ENCODE measurements at regions not wholly inside any gene's neighbourhood (a gene's known extent, or its start where the extent isn't known, plus 50 kb on each side); places are given as distances from the start of the nearest gene placed in this dataset.

- Mint-ChIP-seq H3K4me3 (ENCODE audit: unreplicated experiment) (no peak overlapping the region), H3K36me3 (ENCODE audit: unreplicated experiment) (no peaks in the 10 kb centered on the region), H3K9me3 (ENCODE audit: unreplicated experiment) (peaks cover under 1% of the 10 kb centered on the region), H3K27ac (ENCODE audit: unreplicated experiment) (no peak overlapping the region), H3K27me3 (ENCODE audit: unreplicated experiment) (peaks cover 4% of the 10 kb centered on the region), H3K4me1 (ENCODE audit: low read depth, unreplicated experiment) (peaks cover 10% of the 10 kb centered on the region)
- TF ChIP-seq, protein P1, sequence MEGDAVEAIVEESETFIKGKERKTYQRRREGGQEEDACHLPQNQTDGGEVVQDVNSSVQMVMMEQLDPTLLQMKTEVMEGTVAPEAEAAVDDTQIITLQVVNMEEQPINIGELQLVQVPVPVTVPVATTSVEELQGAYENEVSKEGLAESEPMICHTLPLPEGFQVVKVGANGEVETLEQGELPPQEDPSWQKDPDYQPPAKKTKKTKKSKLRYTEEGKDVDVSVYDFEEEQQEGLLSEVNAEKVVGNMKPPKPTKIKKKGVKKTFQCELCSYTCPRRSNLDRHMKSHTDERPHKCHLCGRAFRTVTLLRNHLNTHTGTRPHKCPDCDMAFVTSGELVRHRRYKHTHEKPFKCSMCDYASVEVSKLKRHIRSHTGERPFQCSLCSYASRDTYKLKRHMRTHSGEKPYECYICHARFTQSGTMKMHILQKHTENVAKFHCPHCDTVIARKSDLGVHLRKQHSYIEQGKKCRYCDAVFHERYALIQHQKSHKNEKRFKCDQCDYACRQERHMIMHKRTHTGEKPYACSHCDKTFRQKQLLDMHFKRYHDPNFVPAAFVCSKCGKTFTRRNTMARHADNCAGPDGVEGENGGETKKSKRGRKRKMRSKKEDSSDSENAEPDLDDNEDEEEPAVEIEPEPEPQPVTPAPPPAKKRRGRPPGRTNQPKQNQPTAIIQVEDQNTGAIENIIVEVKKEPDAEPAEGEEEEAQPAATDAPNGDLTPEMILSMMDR (IDR thresholded peaks at IDR 0.05; ENCODE audit: partially characterized antibody, unreplicated experiment) = no peak
- DNase-seq = no peak
Observed at GRCh38 chr5:172570594-172571334, 70.3 kb upstream of the NEURL1B start.

GRCh38 chr5:172569861-172570558 lies 71.1 kb upstream of the NEURL1B start:
- Mint-ChIP-seq H3K27me3 (ENCODE audit: unreplicated experiment) (peaks cover 4% of the 10 kb centered on the region), H3K4me3 (ENCODE audit: unreplicated experiment) (no peak overlapping the region), H3K9me3 (ENCODE audit: unreplicated experiment) (no peaks in the 10 kb centered on the region), H3K36me3 (ENCODE audit: unreplicated experiment) (no peaks in the 10 kb centered on the region), H3K27ac (ENCODE audit: unreplicated experiment) (no peak overlapping the region), H3K4me1 (ENCODE audit: low read depth, unreplicated experiment) (peaks cover 8% of the 10 kb centered on the region)
- TF ChIP-seq, protein P1 (IDR thresholded peaks at IDR 0.05; ENCODE audit: partially characterized antibody, unreplicated experiment) = no peak
- DNase-seq = peak; percentile 39

DNA sequence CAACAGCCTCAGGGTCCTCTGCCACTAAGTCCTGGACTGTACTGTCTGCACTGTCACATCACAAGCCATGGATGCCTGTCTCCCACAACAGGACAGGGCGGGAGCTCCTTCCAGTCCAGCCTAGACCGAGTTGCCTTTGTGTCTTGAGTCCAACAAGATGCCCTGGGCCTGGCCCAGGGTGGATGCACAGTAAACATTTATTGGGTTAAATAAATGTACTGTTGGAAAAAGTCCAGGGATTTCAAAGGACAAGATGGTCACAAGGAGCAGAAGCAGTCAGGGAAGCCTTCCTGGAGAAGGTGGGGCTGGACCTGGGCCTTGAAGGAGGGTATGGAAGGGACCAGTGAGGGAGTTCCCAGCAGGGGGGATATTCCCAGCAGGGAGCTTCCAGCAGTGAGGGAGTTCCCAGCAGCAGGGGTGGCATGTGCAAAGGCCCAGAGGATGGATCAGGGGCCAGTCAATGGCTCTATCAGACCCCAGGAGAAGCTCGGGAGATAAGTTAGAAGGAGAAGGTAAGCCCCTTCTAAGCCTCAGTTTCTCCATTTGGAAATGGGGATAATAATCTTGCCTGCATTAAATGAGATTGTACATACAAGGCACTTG lies 72.7 kb upstream of the NEURL1B start:
- H3K4me3 Mint-ChIP-seq (ENCODE audit: unreplicated experiment) = no peak overlapping the region
- TF ChIP-seq, protein P1 (IDR thresholded peaks at IDR 0.05; ENCODE audit: partially characterized antibody, unreplicated experiment) = no peak
- H3K27me3 Mint-ChIP-seq (ENCODE audit: unreplicated experiment) = peaks cover 2% of the 10 kb centered on the region
- no peaks in the 10 kb centered on the region for H3K9me3 Mint-ChIP-seq (ENCODE audit: unreplicated experiment)
- peaks cover 2% of the 10 kb centered on the region for H3K4me1 Mint-ChIP-seq (ENCODE audit: low read depth, unreplicated experiment)
- no peak overlapping the region for H3K27ac Mint-ChIP-seq (ENCODE audit: unreplicated experiment)
- no peak for DNase-seq
- no peaks in the 10 kb centered on the region for H3K36me3 Mint-ChIP-seq (ENCODE audit: unreplicated experiment)

DNA sequence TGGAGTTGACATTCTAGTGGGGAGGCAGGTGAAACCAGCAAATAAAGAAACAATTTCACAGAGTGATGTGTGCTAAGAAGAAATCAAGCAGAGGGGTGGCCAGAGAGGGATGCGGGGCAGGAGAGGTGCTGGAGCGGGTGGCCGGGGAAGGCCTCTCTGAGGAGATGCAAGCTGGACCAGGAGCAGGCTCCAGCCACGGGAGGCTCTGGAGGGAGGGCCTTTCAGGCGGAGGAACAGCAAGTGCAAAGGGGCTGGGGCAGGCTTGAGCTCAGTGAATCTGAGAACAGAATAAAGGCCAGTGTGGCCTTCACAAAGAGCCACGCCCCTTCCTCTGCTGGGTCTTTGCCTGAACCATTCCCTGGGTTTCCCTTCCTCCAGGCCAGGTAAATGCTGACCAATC lies 73.2 kb upstream of the NEURL1B start:
- peaks cover 2% of the 10 kb centered on the region for H3K4me1 Mint-ChIP-seq (ENCODE audit: low read depth, unreplicated experiment)
- H3K36me3 Mint-ChIP-seq (ENCODE audit: unreplicated experiment) = no peaks in the 10 kb centered on the region
- H3K27me3 Mint-ChIP-seq (ENCODE audit: unreplicated experiment) = peaks cover 2% of the 10 kb centered on the region
- TF ChIP-seq, protein P1 (IDR thresholded peaks at IDR 0.05; ENCODE audit: partially characterized antibody, unreplicated experiment) = no peak
- DNase-seq = no peak
- H3K27ac Mint-ChIP-seq (ENCODE audit: unreplicated experiment) = no peak overlapping the region
- no peaks in the 10 kb centered on the region for H3K9me3 Mint-ChIP-seq (ENCODE audit: unreplicated experiment)
- H3K4me3 Mint-ChIP-seq (ENCODE audit: unreplicated experiment) = no peak overlapping the region

GRCh38 chr5:172567294-172567693 lies 73.8 kb upstream of the NEURL1B start:
- Mint-ChIP-seq H3K36me3 (ENCODE audit: unreplicated experiment) (no peaks in the 10 kb centered on the region), H3K27me3 (ENCODE audit: unreplicated experiment) (peaks cover 2% of the 10 kb centered on the region), H3K27ac (ENCODE audit: unreplicated experiment) (no peak overlapping the region), H3K4me3 (ENCODE audit: unreplicated experiment) (no peak overlapping the region), H3K9me3 (ENCODE audit: unreplicated experiment) (no peaks in the 10 kb centered on the region), H3K4me1 (ENCODE audit: low read depth, unreplicated experiment) (peaks cover 2% of the 10 kb centered on the region)
- DNase-seq = no peak
- TF ChIP-seq, protein P1 (IDR thresholded peaks at IDR 0.05; ENCODE audit: partially characterized antibody, unreplicated experiment) = no peak
